Fibroblast of lung (primary cell): ENCODE measurements at regions not wholly inside any gene's neighbourhood (a gene's known extent, or its start where the extent isn't known, plus 50 kb on each side); places are given as distances from the start of the nearest gene placed in this dataset.
"Not testable (repeated sequence)": the region's sequence is repeated elsewhere in the genome, so short reads cannot be mapped to it uniquely, and the experiment has no call there.

ENCODE experiments used
- DNase-seq, 2 donors: peaks; one replicate each; pipeline versions ENCODE4 v3.0.0 to v3.0.0-alpha.2; 2010; ENCODE audit warnings: low read depth in 2 of 2
- H2AFZ ChIP-seq: 2 replicates; pipeline ENCODE4 v1.5.1; 2012; ENCODE audit warnings: low read length, control low read depth, inconsistent platforms
- H3K27ac ChIP-seq: 2 replicates; pipeline ENCODE4 v1.5.1; 2011; ENCODE audit warnings: low read length, control low read depth; ENCODE audit not compliant: insufficient read depth
- H3K27me3 ChIP-seq: 2 replicates; pipeline ENCODE4 v1.5.1; 2011; ENCODE audit warnings: mild to moderate bottlenecking, low read length; ENCODE audit not compliant: control insufficient read depth, insufficient read depth
- H3K36me3 ChIP-seq: 2 replicates; pipeline ENCODE4 v1.5.1; 2011; ENCODE audit warnings: low read length; ENCODE audit not compliant: control insufficient read depth, insufficient read depth
- H3K4me1 ChIP-seq: 2 replicates; pipeline ENCODE4 v1.5.1; 2011; ENCODE audit warnings: low read length; ENCODE audit not compliant: control insufficient read depth, insufficient read depth; ENCODE audit errors: extremely low read depth
- H3K4me2 ChIP-seq: 2 replicates; pipeline ENCODE4 v1.5.1; 2011; ENCODE audit warnings: low read length, control low read depth; ENCODE audit not compliant: insufficient read depth; ENCODE audit errors: extremely low read depth
- H3K4me3 ChIP-seq, 4 experiments: fragments of 200-600 bp in 1 of 4; sonication (generic) in 1 of 4; replicated peaks in 1 of 4; 2 replicates each; pipeline ENCODE4 v1.5.1; 2011 to 2016; ENCODE audit warnings: low read length in 4 of 4, low read depth in 3 of 4, mild to moderate bottlenecking in 3 of 4, control low read depth in 2 of 4, inconsistent platforms in 1 of 4, mixed read lengths in 1 of 4; ENCODE audit not compliant: insufficient read depth in 1 of 4; ENCODE audit errors: control extremely low read depth in 1 of 4
- H3K79me2 ChIP-seq: 2 replicates; pipeline ENCODE4 v1.5.1; 2012; ENCODE audit warnings: mild to moderate bottlenecking, low read length, inconsistent platforms; ENCODE audit not compliant: control insufficient read depth, insufficient read depth
- H3K9ac ChIP-seq: 2 replicates; pipeline ENCODE4 v1.5.1; 2011; ENCODE audit warnings: mild to moderate bottlenecking, low read length, control low read depth; ENCODE audit not compliant: insufficient read depth
- H3K9me3 ChIP-seq: 2 replicates; pipeline ENCODE4 v1.5.1; 2012; ENCODE audit warnings: low read depth, low read length; ENCODE audit not compliant: control insufficient read depth, insufficient read depth
- H4K20me1 ChIP-seq: 2 replicates; pipeline ENCODE4 v1.5.1; 2011; ENCODE audit warnings: low read length; ENCODE audit not compliant: control insufficient read depth, insufficient read depth; ENCODE audit errors: extremely low read depth
- EZH2 ChIP-seq: IDR thresholded peaks from 2 replicates; pipeline ENCODE4 v1.5.1; 2012; ENCODE audit warnings: low read length, control low read depth, mild to moderate bottlenecking; ENCODE audit errors: missing control alignments
- TF ChIP-seq, protein P1 (sequence below), 2 donors: IDR thresholded peaks in 1 of 2; conservative IDR thresholded peaks in 1 of 2; 1 replicate in 1 of 2; 2 replicates in 1 of 2; pipeline ENCODE4 v1.5.1; 2011 to 2012; ENCODE audit warnings: low read length in 2 of 2, control low read depth in 1 of 2, inconsistent platforms in 1 of 2, low read depth in 1 of 2, mild to moderate bottlenecking in 1 of 2

DNA sequence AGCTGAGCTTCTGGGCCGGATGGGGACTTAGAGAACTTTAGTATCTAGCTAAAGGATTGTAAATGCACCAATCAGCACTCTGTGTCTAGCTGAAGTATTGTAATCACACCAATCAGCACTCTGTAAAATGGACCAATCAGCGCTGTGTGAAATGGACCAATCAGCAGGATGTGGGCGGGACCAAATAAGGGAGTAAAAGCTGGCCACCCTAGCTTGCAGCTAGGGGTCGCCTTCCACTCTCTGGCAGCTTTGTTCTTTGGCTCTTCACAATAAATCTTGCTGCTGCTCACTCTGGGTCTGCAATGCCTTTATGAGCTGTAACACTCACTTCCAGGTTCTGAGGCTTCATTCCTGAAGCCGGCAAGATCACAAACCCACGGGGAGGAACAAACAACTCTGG lies 354.0 kb downstream of the PRR16 start:
- Histone ChIP-seq H3K4me1 (no peaks in the 10 kb centered on the region), H3K9me3 (no peaks in the 10 kb centered on the region), H2AFZ (no peak overlapping the region), H3K9ac (no peak overlapping the region), H3K4me2 (no peak overlapping the region), H3K4me3 (no peak overlapping the region), H3K27me3 (no peaks in the 10 kb centered on the region), H3K79me2 (no peaks in the 10 kb centered on the region), H3K36me3 (no peaks in the 10 kb centered on the region), H3K27ac (no peak overlapping the region), H4K20me1 (no peaks in the 10 kb centered on the region)
- DNase-seq, result no peak
- TF ChIP-seq, protein P1, sequence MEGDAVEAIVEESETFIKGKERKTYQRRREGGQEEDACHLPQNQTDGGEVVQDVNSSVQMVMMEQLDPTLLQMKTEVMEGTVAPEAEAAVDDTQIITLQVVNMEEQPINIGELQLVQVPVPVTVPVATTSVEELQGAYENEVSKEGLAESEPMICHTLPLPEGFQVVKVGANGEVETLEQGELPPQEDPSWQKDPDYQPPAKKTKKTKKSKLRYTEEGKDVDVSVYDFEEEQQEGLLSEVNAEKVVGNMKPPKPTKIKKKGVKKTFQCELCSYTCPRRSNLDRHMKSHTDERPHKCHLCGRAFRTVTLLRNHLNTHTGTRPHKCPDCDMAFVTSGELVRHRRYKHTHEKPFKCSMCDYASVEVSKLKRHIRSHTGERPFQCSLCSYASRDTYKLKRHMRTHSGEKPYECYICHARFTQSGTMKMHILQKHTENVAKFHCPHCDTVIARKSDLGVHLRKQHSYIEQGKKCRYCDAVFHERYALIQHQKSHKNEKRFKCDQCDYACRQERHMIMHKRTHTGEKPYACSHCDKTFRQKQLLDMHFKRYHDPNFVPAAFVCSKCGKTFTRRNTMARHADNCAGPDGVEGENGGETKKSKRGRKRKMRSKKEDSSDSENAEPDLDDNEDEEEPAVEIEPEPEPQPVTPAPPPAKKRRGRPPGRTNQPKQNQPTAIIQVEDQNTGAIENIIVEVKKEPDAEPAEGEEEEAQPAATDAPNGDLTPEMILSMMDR (conservative IDR thresholded peaks at IDR 0.05 in 1 of 2, IDR thresholded peaks at IDR 0.05 in 1 of 2; ENCODE audit: low read depth in 1 of 2, low read length in 2 of 2), result no peak
- no peak for TF ChIP-seq EZH2

DNA sequence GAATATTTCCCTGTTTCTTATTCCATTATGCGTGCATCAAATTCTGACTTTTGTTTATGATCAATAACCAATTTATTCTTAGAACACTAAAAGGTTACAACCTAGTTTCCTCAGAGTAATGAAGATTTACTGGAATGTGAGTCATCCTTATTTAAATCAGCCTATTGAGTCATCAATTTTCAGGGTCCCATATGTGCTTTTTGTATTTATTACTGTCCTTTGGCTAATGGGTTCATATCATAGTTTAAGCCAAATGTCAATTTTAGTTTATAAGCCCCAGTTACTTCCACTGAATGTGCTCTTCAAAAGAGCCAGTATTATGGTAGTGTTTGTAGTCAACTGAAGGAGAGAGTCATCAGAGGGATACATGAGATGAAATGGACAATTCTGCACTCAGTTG lies 359.2 kb downstream of the PRR16 start:
- H4K20me1 ChIP-seq, result no peaks in the 10 kb centered on the region
- DNase-seq, result peak; percentile 24 to 49
- H3K36me3 ChIP-seq, result no peaks in the 10 kb centered on the region
- H3K27ac ChIP-seq, result no peak overlapping the region
- no peak overlapping the region for H3K4me3 ChIP-seq
- H3K27me3 ChIP-seq, result no peaks in the 10 kb centered on the region
- no peak overlapping the region for H2AFZ ChIP-seq
- no peak overlapping the region for H3K4me2 ChIP-seq
- H3K9ac ChIP-seq, result no peak overlapping the region
- H3K79me2 ChIP-seq, result no peaks in the 10 kb centered on the region
- no peaks in the 10 kb centered on the region for H3K4me1 ChIP-seq
- H3K9me3 ChIP-seq, result no peaks in the 10 kb centered on the region
- TF ChIP-seq, protein P1 (conservative IDR thresholded peaks at IDR 0.05 in 1 of 2, IDR thresholded peaks at IDR 0.05 in 1 of 2; ENCODE audit: low read depth in 1 of 2, low read length in 2 of 2), result no peak
- no peak for TF ChIP-seq EZH2

DNA sequence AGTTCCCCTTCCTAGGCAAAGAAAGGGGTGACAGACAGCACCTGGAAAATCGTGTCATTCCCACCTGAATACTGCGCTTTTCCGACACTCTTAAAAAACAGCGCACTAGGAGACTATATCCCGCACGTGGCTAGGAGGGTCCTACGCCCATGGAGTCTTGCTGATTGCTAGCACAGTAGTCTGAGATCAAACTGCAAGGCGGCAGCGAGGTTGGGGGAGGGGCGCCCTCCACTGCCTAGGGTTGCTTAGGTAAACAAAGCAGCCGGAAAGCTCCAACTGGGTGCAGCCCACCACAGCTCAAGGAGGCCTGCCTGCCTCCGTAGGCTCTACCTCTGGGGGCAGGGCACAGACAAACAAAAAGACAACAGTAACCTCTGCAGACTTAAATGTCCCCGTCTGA lies 367.5 kb downstream of the PRR16 start:
- H3K79me2 ChIP-seq, H3K9me3 ChIP-seq, H3K4me2 ChIP-seq, H3K9ac ChIP-seq, H3K4me1 ChIP-seq, H2AFZ ChIP-seq, DNase-seq, H3K4me3 ChIP-seq, H4K20me1 ChIP-seq, H3K27ac ChIP-seq, H3K36me3 ChIP-seq, H3K27me3 ChIP-seq: not testable (repeated sequence)

DNA sequence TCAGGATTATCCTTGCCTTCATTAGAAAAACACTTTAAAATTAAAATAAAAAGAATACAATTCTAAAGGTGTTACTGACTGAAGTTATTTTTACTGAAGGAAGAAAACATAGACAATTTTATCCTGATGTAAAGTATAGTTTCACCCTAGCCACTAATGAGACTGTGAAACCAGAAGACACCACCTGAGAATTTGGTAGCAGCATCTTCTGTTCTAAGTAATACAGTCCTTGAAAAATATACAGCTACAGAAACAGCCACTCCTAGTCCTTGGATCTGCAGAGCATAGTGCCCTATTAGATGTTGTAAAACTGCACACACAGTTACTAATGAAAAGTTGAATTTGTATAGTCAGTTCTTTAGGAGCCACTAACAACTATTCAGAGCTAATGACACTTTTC lies 377.7 kb downstream of the PRR16 start:
- Histone ChIP-seq H3K9ac (no peak overlapping the region), H3K36me3 (no peaks in the 10 kb centered on the region), H4K20me1 (no peaks in the 10 kb centered on the region), H3K4me2 (no peak overlapping the region), H3K4me3 (no peak overlapping the region), H3K79me2 (no peaks in the 10 kb centered on the region), H3K27ac (no peak overlapping the region), H2AFZ (no peak overlapping the region), H3K4me1 (no peaks in the 10 kb centered on the region), H3K9me3 (no peaks in the 10 kb centered on the region), H3K27me3 (no peaks in the 10 kb centered on the region)
- no peak for DNase-seq
- TF ChIP-seq, protein P1 (conservative IDR thresholded peaks at IDR 0.05 in 1 of 2, IDR thresholded peaks at IDR 0.05 in 1 of 2; ENCODE audit: low read depth in 1 of 2, low read length in 2 of 2), result no peak
- TF ChIP-seq EZH2, result no peak
